Loucy (cell line): ENCODE measurements at regions not wholly inside any gene's neighbourhood (a gene's known extent, or its start where the extent isn't known, plus 50 kb on each side); places are given as distances from the start of the nearest gene placed in this dataset.

ENCODE experiments used
- EZH2phosphoT487 ChIP-seq: fragments of 200-600 bp; IDR thresholded peaks from 2 replicates; pipeline ENCODE4 v1.6.1; 2018; ENCODE audit warnings: antibody characterized with exemption, mild to moderate bottlenecking, moderate library complexity, borderline replicate concordance
- TF ChIP-seq, protein P1 (sequence below): fragments of 200-600 bp; sonication (generic); conservative IDR thresholded peaks from 2 replicates; pipeline ENCODE4 v1.5.1; 2014; ENCODE audit warnings: mild to moderate bottlenecking, antibody characterized with exemption, low read length

DNA sequence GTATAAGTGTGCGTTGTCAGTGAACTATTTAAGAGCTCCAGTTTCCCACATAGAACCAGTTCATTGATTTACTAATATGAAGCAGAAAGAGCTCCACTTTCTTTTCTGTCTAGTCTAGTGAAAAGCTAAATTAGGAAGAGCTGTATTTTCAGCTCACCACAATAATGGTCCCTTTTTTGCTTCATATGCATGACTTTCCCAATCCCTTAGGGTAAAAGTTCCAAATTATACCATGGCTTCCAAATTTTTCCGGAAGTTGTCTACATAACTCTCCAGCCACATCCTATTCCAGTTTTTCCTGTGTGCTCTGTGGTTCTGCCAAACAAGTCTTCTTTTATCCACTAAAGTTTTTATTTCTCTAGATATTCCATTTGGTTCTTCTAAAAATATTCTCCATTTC lies 685.2 kb downstream of the REEP3 start:
- TF ChIP-seq, protein P1, sequence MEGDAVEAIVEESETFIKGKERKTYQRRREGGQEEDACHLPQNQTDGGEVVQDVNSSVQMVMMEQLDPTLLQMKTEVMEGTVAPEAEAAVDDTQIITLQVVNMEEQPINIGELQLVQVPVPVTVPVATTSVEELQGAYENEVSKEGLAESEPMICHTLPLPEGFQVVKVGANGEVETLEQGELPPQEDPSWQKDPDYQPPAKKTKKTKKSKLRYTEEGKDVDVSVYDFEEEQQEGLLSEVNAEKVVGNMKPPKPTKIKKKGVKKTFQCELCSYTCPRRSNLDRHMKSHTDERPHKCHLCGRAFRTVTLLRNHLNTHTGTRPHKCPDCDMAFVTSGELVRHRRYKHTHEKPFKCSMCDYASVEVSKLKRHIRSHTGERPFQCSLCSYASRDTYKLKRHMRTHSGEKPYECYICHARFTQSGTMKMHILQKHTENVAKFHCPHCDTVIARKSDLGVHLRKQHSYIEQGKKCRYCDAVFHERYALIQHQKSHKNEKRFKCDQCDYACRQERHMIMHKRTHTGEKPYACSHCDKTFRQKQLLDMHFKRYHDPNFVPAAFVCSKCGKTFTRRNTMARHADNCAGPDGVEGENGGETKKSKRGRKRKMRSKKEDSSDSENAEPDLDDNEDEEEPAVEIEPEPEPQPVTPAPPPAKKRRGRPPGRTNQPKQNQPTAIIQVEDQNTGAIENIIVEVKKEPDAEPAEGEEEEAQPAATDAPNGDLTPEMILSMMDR, result no peak
- TF ChIP-seq EZH2phosphoT487, result no peak
